ENCODE measurements at regions not wholly inside any gene's neighbourhood (a gene's known extent, or its start where the extent isn't known, plus 50 kb on each side); places are given as distances from the start of the nearest gene placed in this dataset.
"Not testable (repeated sequence)": the region's sequence is repeated elsewhere in the genome, so short reads cannot be mapped to it uniquely, and the experiment has no call there.

DNA sequence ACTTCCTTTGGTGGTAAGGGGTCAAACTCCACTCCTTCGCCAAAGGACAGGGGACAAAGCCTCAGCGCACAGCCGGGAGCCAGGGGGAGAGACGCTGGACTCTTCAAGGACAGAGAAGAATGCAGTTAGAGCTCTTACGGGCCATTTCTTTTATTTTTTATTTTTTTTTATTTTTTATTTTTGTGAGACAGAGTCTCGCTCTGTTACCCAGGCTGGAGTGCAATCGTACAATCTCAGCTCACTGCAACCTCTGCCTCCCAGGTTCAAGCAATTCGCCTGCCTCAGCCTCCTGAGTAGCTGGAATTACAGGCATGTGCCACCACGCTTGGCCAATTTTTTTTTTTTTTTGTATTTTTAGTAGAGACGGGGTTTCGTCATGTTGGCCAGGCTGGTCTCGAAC is 93.2 kb upstream of the RPH3AL start, which contains the start of gene RFLNB:
TSS of gene RFLNB (minus strand) at position 101 of the 400 bp plus-strand sequence.
- H3K9ac ChIP-seq (ENCODE audit: low read depth, low read length); H3K27me3 ChIP-seq (ENCODE audit: control insufficient read depth, insufficient read depth, low read length); H3K36me3 ChIP-seq (ENCODE audit: control insufficient read depth, insufficient read depth, low read length): not testable (repeated sequence)

DNA sequence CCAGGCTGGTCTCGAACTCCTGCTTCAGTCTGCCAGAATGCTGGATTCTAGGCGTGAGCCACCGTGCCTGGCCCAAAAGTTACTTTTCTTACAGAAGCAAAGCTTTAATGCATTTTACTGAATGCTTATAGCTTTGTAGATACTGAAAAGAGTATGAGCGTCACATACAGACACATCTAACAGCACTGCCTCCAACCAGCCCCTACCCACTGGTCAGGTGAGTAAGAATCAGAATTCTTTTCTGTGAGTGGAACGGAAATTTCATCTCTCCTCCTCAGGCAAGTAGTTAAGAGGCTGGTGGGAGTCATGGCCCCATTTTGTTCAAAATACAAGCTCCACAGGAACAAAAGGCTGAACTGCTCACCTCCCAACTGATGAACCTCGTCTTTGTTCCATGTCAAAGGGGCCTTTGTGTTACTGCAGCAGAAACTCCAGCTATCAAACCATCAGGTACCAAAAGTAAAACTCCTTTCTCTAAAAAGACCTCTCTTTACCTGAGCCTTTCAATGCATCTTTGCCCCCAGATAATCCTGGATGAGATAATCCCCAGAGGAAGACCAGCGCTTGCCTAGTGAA is 92.4 kb upstream of the RPH3AL start:
- no peaks in the 10 kb centered on the region for H3K27me3 ChIP-seq (ENCODE audit: control insufficient read depth, insufficient read depth, low read length)
- no peaks in the 10 kb centered on the region for H3K4me1 ChIP-seq (ENCODE audit: control insufficient read depth, insufficient read depth, low read length)
- no peak overlapping the region for H3K9ac ChIP-seq (ENCODE audit: low read depth, low read length)
- H3K9me3 ChIP-seq (ENCODE audit: control insufficient read depth, insufficient read depth, low read length), result no peaks in the 10 kb centered on the region
- H3K36me3 ChIP-seq (ENCODE audit: control insufficient read depth, insufficient read depth, low read length), result peaks cover 7% of the 10 kb centered on the region
- no peak overlapping the region for H3K4me3 ChIP-seq (ENCODE audit: low read depth, low read length)

More for the DNA sequence above, 93.2 kb upstream of the RPH3AL start, which contains the start of gene RFLNB:
- not testable (repeated sequence) for H3K9me3 ChIP-seq (ENCODE audit: control insufficient read depth, insufficient read depth, low read length); H3K4me3 ChIP-seq (ENCODE audit: low read depth, low read length); H3K4me1 ChIP-seq (ENCODE audit: control insufficient read depth, insufficient read depth, low read length)

DNA sequence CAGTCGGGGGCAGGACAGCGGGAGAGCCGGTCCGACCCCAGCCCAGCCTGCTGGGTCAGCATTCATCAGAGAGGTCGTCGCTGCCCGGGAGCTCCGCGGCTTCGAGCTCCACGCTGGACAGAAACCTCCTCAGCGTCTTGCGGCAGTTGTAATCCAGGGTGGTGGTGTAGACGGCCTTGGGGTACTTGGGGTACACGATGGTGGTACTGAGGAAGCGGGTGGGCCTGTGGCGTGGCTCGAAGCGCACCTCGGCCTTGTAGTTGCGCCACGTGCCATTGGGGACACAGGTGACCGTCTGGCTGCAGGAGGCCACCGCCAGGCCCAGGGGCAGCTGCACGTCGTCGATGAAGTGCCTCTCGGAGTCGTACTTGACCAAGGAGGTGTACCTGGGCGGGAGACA is 90.5 kb upstream of the RPH3AL start:
- peaks cover 7% of the 10 kb centered on the region for H3K36me3 ChIP-seq (ENCODE audit: control insufficient read depth, insufficient read depth, low read length)
- no peak overlapping the region for H3K4me3 ChIP-seq (ENCODE audit: low read depth, low read length)
- H3K4me1 ChIP-seq (ENCODE audit: control insufficient read depth, insufficient read depth, low read length), result no peaks in the 10 kb centered on the region
- H3K9ac ChIP-seq (ENCODE audit: low read depth, low read length), result no peak overlapping the region
- no peaks in the 10 kb centered on the region for H3K9me3 ChIP-seq (ENCODE audit: control insufficient read depth, insufficient read depth, low read length)
- H3K27me3 ChIP-seq (ENCODE audit: control insufficient read depth, insufficient read depth, low read length), result no peaks in the 10 kb centered on the region

- no peaks in the 10 kb centered on the region for H3K27me3 ChIP-seq (ENCODE audit: control insufficient read depth, insufficient read depth, low read length)
- no peak overlapping the region for H3K9ac ChIP-seq (ENCODE audit: low read depth, low read length)
- no peaks in the 10 kb centered on the region for H3K9me3 ChIP-seq (ENCODE audit: control insufficient read depth, insufficient read depth, low read length)
- peaks cover 7% of the 10 kb centered on the region for H3K36me3 ChIP-seq (ENCODE audit: control insufficient read depth, insufficient read depth, low read length)
- H3K4me1 ChIP-seq (ENCODE audit: control insufficient read depth, insufficient read depth, low read length), result no peaks in the 10 kb centered on the region
- no peak overlapping the region for H3K4me3 ChIP-seq (ENCODE audit: low read depth, low read length)
These were observed 88.7 kb upstream of the RPH3AL start for GRCh38 chr17:441155-441950.

DNA sequence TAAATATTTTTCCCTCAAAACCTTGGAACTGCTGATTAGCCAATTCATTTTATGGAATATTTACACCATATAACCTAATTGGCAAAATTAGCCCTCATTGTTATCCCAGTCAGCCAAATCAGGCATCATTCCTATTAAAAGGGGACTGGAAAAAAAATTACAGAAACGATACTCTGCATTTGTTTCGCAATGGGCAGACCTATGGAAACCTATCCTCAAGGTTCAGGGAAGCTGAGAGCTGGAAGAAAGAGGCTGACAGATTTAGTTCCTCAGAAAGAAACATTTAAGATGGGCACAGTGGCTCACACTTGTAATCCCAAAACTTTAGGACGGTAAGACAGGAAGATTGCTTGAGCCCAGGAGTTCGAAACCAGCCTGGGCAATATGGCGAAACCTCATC is 85.6 kb upstream of the RPH3AL start:
- no peak overlapping the region for H3K4me3 ChIP-seq (ENCODE audit: low read depth, low read length)
- H3K36me3 ChIP-seq (ENCODE audit: control insufficient read depth, insufficient read depth, low read length), result peaks cover 3% of the 10 kb centered on the region
- no peaks in the 10 kb centered on the region for H3K4me1 ChIP-seq (ENCODE audit: control insufficient read depth, insufficient read depth, low read length)
- H3K27me3 ChIP-seq (ENCODE audit: control insufficient read depth, insufficient read depth, low read length), result no peaks in the 10 kb centered on the region
- no peaks in the 10 kb centered on the region for H3K9me3 ChIP-seq (ENCODE audit: control insufficient read depth, insufficient read depth, low read length)
- no peak overlapping the region for H3K9ac ChIP-seq (ENCODE audit: low read depth, low read length)

DNA sequence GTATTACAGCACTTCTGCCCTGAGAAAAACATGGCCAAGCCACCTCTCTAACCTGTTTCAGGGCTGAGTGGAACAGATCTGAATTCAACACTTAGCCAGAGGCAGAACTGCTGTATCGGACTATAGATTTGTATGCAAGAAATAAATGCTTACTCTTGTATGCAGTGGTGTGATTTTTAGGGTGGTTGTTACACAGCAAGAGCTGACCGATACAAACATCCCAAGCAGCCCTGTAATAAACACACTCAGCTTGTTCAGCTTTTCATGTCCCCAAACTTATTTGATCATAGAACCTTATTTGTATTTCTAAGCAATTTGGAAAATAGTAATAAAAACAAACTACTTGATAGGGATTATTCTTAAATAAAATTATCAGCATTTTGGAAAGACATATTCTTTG is 84.9 kb upstream of the RPH3AL start:
- H3K9me3 ChIP-seq (ENCODE audit: control insufficient read depth, insufficient read depth, low read length), result no peaks in the 10 kb centered on the region
- no peak overlapping the region for H3K9ac ChIP-seq (ENCODE audit: low read depth, low read length)
- H3K4me3 ChIP-seq (ENCODE audit: low read depth, low read length), result no peak overlapping the region
- no peaks in the 10 kb centered on the region for H3K27me3 ChIP-seq (ENCODE audit: control insufficient read depth, insufficient read depth, low read length)
- H3K4me1 ChIP-seq (ENCODE audit: control insufficient read depth, insufficient read depth, low read length), result no peaks in the 10 kb centered on the region
- H3K36me3 ChIP-seq (ENCODE audit: control insufficient read depth, insufficient read depth, low read length), result no peaks in the 10 kb centered on the region

- Histone ChIP-seq H3K9ac (ENCODE audit: low read depth, low read length) (no peak overlapping the region), H3K4me3 (ENCODE audit: low read depth, low read length) (no peak overlapping the region), H3K9me3 (ENCODE audit: control insufficient read depth, insufficient read depth, low read length) (no peaks in the 10 kb centered on the region), H3K27me3 (ENCODE audit: control insufficient read depth, insufficient read depth, low read length) (no peaks in the 10 kb centered on the region), H3K36me3 (ENCODE audit: control insufficient read depth, insufficient read depth, low read length) (no peaks in the 10 kb centered on the region), H3K4me1 (ENCODE audit: control insufficient read depth, insufficient read depth, low read length) (no peaks in the 10 kb centered on the region)
These were observed 84.0 kb upstream of the RPH3AL start for GRCh38 chr17:436571-436970.

- not testable (repeated sequence) for H3K4me3 ChIP-seq (ENCODE audit: low read depth, low read length); H3K27me3 ChIP-seq (ENCODE audit: control insufficient read depth, insufficient read depth, low read length); H3K4me1 ChIP-seq (ENCODE audit: control insufficient read depth, insufficient read depth, low read length); H3K9ac ChIP-seq (ENCODE audit: low read depth, low read length); H3K36me3 ChIP-seq (ENCODE audit: control insufficient read depth, insufficient read depth, low read length); H3K9me3 ChIP-seq (ENCODE audit: control insufficient read depth, insufficient read depth, low read length)
These were observed 79.9 kb upstream of the RPH3AL start for GRCh38 chr17:432471-432870.

DNA sequence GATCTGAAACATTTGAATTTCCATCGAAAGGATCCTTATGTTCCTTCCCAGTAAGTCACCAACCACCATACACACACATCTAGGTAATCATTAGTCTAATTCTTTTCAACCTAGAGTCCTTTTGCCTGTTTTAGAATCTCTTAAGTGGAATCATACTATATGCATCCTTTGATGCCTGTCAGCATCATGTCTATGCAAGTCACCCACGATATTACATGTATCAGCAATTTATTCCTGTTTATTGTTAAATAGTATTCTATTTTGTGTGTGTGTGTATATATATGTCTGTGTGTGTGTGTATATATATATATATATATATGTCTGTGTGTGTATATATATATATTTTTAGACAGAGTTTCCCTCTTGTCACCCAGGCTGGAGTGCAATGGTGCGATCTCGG is 78.9 kb upstream of the RPH3AL start:
- H3K9ac ChIP-seq (ENCODE audit: low read depth, low read length), result no peak overlapping the region
- H3K4me3 ChIP-seq (ENCODE audit: low read depth, low read length), result no peak overlapping the region
- no peaks in the 10 kb centered on the region for H3K36me3 ChIP-seq (ENCODE audit: control insufficient read depth, insufficient read depth, low read length)
- H3K9me3 ChIP-seq (ENCODE audit: control insufficient read depth, insufficient read depth, low read length), result no peaks in the 10 kb centered on the region
- H3K27me3 ChIP-seq (ENCODE audit: control insufficient read depth, insufficient read depth, low read length), result no peaks in the 10 kb centered on the region
- H3K4me1 ChIP-seq (ENCODE audit: control insufficient read depth, insufficient read depth, low read length), result peaks cover 5% of the 10 kb centered on the region

- H3K4me1 ChIP-seq (ENCODE audit: control insufficient read depth, insufficient read depth, low read length), result peaks cover 5% of the 10 kb centered on the region
- H3K27me3 ChIP-seq (ENCODE audit: control insufficient read depth, insufficient read depth, low read length), result no peaks in the 10 kb centered on the region
- no peak overlapping the region for H3K4me3 ChIP-seq (ENCODE audit: low read depth, low read length)
- no peaks in the 10 kb centered on the region for H3K9me3 ChIP-seq (ENCODE audit: control insufficient read depth, insufficient read depth, low read length)
- H3K36me3 ChIP-seq (ENCODE audit: control insufficient read depth, insufficient read depth, low read length), result no peaks in the 10 kb centered on the region
- H3K9ac ChIP-seq (ENCODE audit: low read depth, low read length), result no peak overlapping the region
These were observed 77.0 kb upstream of the RPH3AL start for GRCh38 chr17:429589-429988.

DNA sequence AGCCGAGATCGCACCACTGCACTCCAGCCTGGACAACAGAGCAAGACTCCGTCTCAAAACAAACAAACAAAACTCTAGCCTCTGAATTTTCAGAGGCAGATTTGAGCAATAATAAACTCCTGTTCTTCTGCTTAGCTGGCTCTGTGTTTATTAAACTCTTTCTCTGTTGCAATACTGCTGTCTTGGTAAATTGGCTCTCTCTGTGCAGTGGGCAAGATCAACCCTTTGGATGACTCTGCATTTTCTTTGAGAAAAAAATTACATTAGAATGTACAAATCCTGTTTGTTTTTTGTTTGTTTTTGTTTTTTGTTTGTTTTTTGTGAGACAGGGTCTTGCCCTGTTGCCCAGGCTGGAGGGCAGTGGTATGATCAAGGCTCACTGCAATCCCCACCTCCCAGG is 75.8 kb upstream of the RPH3AL start:
- Histone ChIP-seq H3K4me1 (ENCODE audit: control insufficient read depth, insufficient read depth, low read length) (peaks cover 5% of the 10 kb centered on the region), H3K36me3 (ENCODE audit: control insufficient read depth, insufficient read depth, low read length) (no peaks in the 10 kb centered on the region), H3K27me3 (ENCODE audit: control insufficient read depth, insufficient read depth, low read length) (no peaks in the 10 kb centered on the region), H3K9ac (ENCODE audit: low read depth, low read length) (no peak overlapping the region), H3K9me3 (ENCODE audit: control insufficient read depth, insufficient read depth, low read length) (no peaks in the 10 kb centered on the region), H3K4me3 (ENCODE audit: low read depth, low read length) (no peak overlapping the region)

DNA sequence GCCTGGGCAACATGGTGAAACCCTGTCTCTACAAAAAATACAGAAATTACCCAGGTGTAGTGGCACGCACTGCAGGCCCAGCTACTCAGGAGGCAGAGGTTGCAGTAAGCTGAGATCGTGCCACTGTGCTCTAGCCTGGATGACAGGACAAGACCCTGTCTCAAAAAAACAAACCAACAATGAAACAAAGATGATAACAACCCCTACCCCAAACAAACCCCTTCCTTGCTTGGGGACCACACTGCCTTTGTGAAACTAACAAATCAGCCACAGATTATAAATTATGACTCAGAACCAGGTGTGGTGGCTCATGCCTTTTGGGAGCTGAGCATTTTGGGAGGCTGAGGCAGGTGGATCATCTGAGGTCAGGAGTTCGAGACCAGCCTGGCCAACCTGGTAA is 75.3 kb upstream of the RPH3AL start:
- H3K9ac ChIP-seq (ENCODE audit: low read depth, low read length), result no peak overlapping the region
- no peak overlapping the region for H3K4me3 ChIP-seq (ENCODE audit: low read depth, low read length)
- H3K9me3 ChIP-seq (ENCODE audit: control insufficient read depth, insufficient read depth, low read length), result no peaks in the 10 kb centered on the region
- H3K4me1 ChIP-seq (ENCODE audit: control insufficient read depth, insufficient read depth, low read length), result peaks cover 5% of the 10 kb centered on the region
- no peaks in the 10 kb centered on the region for H3K27me3 ChIP-seq (ENCODE audit: control insufficient read depth, insufficient read depth, low read length)
- no peaks in the 10 kb centered on the region for H3K36me3 ChIP-seq (ENCODE audit: control insufficient read depth, insufficient read depth, low read length)

All from iPS-15b (cell line).